ENCODE measurements at regions not wholly inside any gene's neighbourhood (a gene's known extent, or its start where the extent isn't known, plus 50 kb on each side); places are given as distances from the start of the nearest gene placed in this dataset.

DNA sequence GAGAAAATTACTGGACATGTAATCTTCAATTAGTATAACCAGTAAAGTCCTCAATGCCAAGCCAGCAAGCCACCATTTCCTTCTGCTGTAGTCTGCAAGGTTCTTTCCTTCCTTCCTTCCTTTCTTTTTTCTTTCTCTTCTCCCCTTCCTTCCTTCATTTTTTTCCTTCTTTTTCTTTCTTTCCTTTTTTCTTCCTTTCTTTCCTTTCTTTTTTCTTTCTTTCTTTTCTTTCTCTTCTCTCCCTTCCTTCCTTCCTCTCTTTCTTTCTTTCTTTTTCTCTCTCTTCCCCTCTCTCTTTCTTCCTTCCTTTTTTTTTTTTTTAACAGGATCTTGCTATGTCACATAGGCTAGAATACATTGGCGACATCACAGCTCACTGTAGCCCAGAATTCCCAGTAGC is 369.8 kb downstream of the SEMA3D start:
- H4K20me1 ChIP-seq (ENCODE audit: insufficient read depth, low read length), result no peaks in the 10 kb centered on the region
- H3K27me3 ChIP-seq (ENCODE audit: insufficient read depth, low read length), result no peaks in the 10 kb centered on the region
- no peak overlapping the region for H3K27ac ChIP-seq (ENCODE audit: low read depth, low read length)
- H3K36me3 ChIP-seq (ENCODE audit: insufficient read depth, low read length), result no peaks in the 10 kb centered on the region
- no peaks in the 10 kb centered on the region for H3K9me3 ChIP-seq (ENCODE audit: low read depth, low read length)
- H3K4me1 ChIP-seq (ENCODE audit: insufficient read depth, low read length), result no peaks in the 10 kb centered on the region
- no peak for DNase-seq (ENCODE audit: insufficient read length, low spot score, missing footprints)
- no peak overlapping the region for H3K4me3 ChIP-seq (ENCODE audit: insufficient read depth, low read length)
- TF ChIP-seq, protein P1, sequence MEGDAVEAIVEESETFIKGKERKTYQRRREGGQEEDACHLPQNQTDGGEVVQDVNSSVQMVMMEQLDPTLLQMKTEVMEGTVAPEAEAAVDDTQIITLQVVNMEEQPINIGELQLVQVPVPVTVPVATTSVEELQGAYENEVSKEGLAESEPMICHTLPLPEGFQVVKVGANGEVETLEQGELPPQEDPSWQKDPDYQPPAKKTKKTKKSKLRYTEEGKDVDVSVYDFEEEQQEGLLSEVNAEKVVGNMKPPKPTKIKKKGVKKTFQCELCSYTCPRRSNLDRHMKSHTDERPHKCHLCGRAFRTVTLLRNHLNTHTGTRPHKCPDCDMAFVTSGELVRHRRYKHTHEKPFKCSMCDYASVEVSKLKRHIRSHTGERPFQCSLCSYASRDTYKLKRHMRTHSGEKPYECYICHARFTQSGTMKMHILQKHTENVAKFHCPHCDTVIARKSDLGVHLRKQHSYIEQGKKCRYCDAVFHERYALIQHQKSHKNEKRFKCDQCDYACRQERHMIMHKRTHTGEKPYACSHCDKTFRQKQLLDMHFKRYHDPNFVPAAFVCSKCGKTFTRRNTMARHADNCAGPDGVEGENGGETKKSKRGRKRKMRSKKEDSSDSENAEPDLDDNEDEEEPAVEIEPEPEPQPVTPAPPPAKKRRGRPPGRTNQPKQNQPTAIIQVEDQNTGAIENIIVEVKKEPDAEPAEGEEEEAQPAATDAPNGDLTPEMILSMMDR (IDR thresholded peaks at IDR 0.05; ENCODE audit: extremely low read depth, low read depth, low read length), result no peak
- H2AFZ ChIP-seq (ENCODE audit: low read length), result no peak overlapping the region
- H3K79me2 ChIP-seq (ENCODE audit: insufficient read depth, low read length), result no peaks in the 10 kb centered on the region
- no peak overlapping the region for H3K4me2 ChIP-seq (ENCODE audit: insufficient read depth, low read length)

DNA sequence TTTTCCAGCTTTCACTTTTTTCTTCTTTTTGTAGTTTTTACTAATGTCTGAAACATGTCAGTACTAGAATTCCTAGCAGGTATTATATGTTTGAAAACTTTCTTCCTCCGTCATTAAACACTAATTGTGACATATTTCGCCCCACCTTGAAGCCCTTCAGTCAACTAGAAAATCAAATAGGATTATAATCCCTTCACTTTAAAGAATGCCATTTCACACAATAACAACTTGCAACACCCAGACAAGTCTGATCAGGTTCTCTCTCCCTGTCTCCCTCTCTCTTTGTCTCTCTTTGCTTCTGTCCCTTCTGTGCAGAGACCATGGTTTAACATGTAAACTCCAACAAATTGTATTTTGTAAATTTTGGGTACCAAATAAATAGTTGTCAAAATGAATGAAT is 373.5 kb downstream of the SEMA3D start:
- Histone ChIP-seq H2AFZ (ENCODE audit: low read length) (no peak overlapping the region), H3K36me3 (ENCODE audit: insufficient read depth, low read length) (no peaks in the 10 kb centered on the region), H3K4me3 (ENCODE audit: insufficient read depth, low read length) (no peak overlapping the region), H4K20me1 (ENCODE audit: insufficient read depth, low read length) (no peaks in the 10 kb centered on the region), H3K9me3 (ENCODE audit: low read depth, low read length) (no peaks in the 10 kb centered on the region), H3K27ac (ENCODE audit: low read depth, low read length) (no peak overlapping the region), H3K79me2 (ENCODE audit: insufficient read depth, low read length) (no peaks in the 10 kb centered on the region), H3K27me3 (ENCODE audit: insufficient read depth, low read length) (no peaks in the 10 kb centered on the region), H3K4me1 (ENCODE audit: insufficient read depth, low read length) (no peaks in the 10 kb centered on the region), H3K4me2 (ENCODE audit: insufficient read depth, low read length) (no peak overlapping the region)
- no peak for DNase-seq (ENCODE audit: insufficient read length, low spot score, missing footprints)
- TF ChIP-seq, protein P1 (IDR thresholded peaks at IDR 0.05; ENCODE audit: extremely low read depth, low read depth, low read length), result no peak

DNA sequence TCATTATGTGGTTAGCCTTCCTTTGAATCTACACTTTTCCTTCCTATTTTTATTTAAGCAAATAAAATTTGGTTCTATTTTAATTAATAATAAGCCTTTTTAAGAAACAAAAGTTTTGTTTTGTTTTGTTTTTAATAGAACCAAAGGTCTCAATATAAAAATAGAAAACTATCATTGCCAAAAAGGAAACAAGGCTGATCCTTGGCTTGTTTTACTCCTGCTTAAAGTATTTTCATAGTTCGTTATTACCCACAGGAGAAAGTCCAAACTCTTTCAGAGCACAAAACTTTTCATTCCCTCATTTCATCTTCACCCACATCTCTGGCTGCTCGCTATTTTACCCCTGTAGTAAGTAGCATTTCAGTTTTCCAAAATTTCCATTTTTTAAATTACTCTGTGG is 374.8 kb downstream of the SEMA3D start:
- H3K27me3 ChIP-seq (ENCODE audit: insufficient read depth, low read length), result no peaks in the 10 kb centered on the region
- H3K4me2 ChIP-seq (ENCODE audit: insufficient read depth, low read length), result no peak overlapping the region
- H3K27ac ChIP-seq (ENCODE audit: low read depth, low read length), result no peak overlapping the region
- no peaks in the 10 kb centered on the region for H3K79me2 ChIP-seq (ENCODE audit: insufficient read depth, low read length)
- H4K20me1 ChIP-seq (ENCODE audit: insufficient read depth, low read length), result no peaks in the 10 kb centered on the region
- no peak overlapping the region for H3K4me3 ChIP-seq (ENCODE audit: insufficient read depth, low read length)
- no peak for DNase-seq (ENCODE audit: insufficient read length, low spot score, missing footprints)
- no peaks in the 10 kb centered on the region for H3K36me3 ChIP-seq (ENCODE audit: insufficient read depth, low read length)
- H3K9me3 ChIP-seq (ENCODE audit: low read depth, low read length), result no peaks in the 10 kb centered on the region
- TF ChIP-seq, protein P1 (IDR thresholded peaks at IDR 0.05; ENCODE audit: extremely low read depth, low read depth, low read length), result no peak
- peak overlapping the region; percentile 23 for H2AFZ ChIP-seq (ENCODE audit: low read length)
- no peaks in the 10 kb centered on the region for H3K4me1 ChIP-seq (ENCODE audit: insufficient read depth, low read length)

DNA sequence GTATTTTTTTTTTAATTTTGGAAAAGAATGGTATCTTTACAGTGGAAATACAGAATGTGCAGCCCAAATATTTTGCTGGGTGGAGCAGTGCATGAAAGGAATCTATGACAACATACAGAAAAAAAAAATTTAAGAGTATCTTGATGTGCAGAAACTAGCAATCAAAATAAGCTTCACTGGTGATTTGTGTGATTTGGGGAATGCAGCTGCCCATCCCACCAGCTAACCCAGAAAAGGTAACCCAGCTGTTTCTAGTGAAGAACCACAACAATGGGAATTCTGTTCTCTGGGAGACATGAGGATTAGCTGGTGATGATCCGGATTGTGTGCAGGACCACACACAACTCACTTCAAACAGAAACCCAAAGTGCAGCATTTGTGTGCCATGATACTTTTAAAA is 375.5 kb downstream of the SEMA3D start:
- no peaks in the 10 kb centered on the region for H4K20me1 ChIP-seq (ENCODE audit: insufficient read depth, low read length)
- no peaks in the 10 kb centered on the region for H3K27me3 ChIP-seq (ENCODE audit: insufficient read depth, low read length)
- no peak overlapping the region for H3K4me3 ChIP-seq (ENCODE audit: insufficient read depth, low read length)
- no peak overlapping the region for H3K27ac ChIP-seq (ENCODE audit: low read depth, low read length)
- H3K9me3 ChIP-seq (ENCODE audit: low read depth, low read length), result no peaks in the 10 kb centered on the region
- no peaks in the 10 kb centered on the region for H3K79me2 ChIP-seq (ENCODE audit: insufficient read depth, low read length)
- peak overlapping the region; percentile 29 for H3K4me2 ChIP-seq (ENCODE audit: insufficient read depth, low read length)
- no peaks in the 10 kb centered on the region for H3K36me3 ChIP-seq (ENCODE audit: insufficient read depth, low read length)
- no peaks in the 10 kb centered on the region for H3K4me1 ChIP-seq (ENCODE audit: insufficient read depth, low read length)
- peak overlapping the region; percentile 70 for H2AFZ ChIP-seq (ENCODE audit: low read length)
- DNase-seq (ENCODE audit: insufficient read length, low spot score, missing footprints), result no peak
- TF ChIP-seq, protein P1 (IDR thresholded peaks at IDR 0.05; ENCODE audit: extremely low read depth, low read depth, low read length), result no peak
